ENCODE measurements at regions not wholly inside any gene's neighbourhood (a gene's known extent, or its start where the extent isn't known, plus 50 kb on each side); places are given as distances from the start of the nearest gene placed in this dataset.

DNA sequence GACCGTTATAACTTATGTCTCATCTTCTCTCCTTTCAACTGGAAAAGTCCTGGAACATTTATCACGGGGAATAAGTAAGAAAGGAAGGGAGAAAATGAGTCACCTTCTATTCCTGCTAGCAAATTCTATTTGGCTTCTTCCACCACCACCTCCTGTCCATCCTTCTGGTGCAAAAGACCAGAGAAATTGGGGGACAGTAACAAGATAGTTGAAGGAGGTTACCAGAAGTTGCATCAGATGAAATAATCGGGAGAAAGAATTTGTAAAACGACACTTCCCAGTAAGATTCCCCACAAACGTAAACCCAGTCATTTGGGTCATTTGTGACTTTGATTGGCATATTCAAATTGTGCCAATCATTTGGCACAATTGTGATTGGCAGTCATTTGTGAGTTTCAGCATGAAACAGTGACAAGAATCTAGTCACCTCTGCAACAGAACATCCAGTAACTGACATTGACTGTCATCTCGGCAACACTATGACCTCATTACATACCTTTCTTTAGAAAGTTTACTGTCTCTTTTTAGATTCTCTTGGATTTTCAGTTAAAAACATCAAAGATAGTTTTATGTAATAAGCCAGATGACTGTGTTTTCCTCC is 51.3 kb upstream of the PIK3CG start:
- no peak for DNase-seq (ENCODE audit: low spot score in 2 of 2)
- intact Hi-C loops (cut with DNase I): no loop called here
- no peaks in the 10 kb centered on the region for H3K9me3 ChIP-seq
- no peaks in the 10 kb centered on the region for H3K36me3 ChIP-seq
- no peak overlapping the region for H3K4me3 ChIP-seq
- TF ChIP-seq, protein P1, sequence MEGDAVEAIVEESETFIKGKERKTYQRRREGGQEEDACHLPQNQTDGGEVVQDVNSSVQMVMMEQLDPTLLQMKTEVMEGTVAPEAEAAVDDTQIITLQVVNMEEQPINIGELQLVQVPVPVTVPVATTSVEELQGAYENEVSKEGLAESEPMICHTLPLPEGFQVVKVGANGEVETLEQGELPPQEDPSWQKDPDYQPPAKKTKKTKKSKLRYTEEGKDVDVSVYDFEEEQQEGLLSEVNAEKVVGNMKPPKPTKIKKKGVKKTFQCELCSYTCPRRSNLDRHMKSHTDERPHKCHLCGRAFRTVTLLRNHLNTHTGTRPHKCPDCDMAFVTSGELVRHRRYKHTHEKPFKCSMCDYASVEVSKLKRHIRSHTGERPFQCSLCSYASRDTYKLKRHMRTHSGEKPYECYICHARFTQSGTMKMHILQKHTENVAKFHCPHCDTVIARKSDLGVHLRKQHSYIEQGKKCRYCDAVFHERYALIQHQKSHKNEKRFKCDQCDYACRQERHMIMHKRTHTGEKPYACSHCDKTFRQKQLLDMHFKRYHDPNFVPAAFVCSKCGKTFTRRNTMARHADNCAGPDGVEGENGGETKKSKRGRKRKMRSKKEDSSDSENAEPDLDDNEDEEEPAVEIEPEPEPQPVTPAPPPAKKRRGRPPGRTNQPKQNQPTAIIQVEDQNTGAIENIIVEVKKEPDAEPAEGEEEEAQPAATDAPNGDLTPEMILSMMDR (IDR thresholded peaks at IDR 0.05): no peak
- no peak overlapping the region for H3K27ac ChIP-seq
- H3K4me1 ChIP-seq: no peaks in the 10 kb centered on the region
- no peaks in the 10 kb centered on the region for H3K27me3 ChIP-seq

DNA sequence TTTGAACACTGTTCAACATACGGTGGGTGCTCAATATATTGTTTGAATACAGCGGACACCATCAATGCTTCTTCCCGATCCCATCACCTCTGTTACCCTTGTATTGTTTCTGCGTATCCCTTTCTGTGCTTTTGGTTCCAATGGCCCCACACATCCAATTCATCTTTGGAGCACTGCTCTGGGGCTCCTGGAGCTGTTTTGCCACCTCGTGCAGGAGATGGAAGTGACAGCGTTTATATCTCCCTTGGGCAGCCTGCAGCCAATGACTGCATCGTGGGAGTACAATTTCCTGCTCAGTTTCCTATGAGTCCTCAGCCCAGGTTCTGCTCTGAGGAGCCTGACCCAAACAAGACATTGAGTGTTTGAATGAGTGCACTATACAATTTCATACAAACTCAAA is 50.2 kb upstream of the PIK3CG start:
- no peaks in the 10 kb centered on the region for H3K9me3 ChIP-seq
- no peaks in the 10 kb centered on the region for H3K27me3 ChIP-seq
- no peak overlapping the region for H3K4me3 ChIP-seq
- no peaks in the 10 kb centered on the region for H3K36me3 ChIP-seq
- intact Hi-C loops (cut with DNase I): no loop called here
- H3K27ac ChIP-seq: no peak overlapping the region
- no peak for DNase-seq (ENCODE audit: low spot score in 2 of 2)
- TF ChIP-seq, protein P1 (IDR thresholded peaks at IDR 0.05): no peak
- H3K4me1 ChIP-seq: no peaks in the 10 kb centered on the region

All from ascending aorta (tissue), 2 donors.